Type B pancreatic cell (in vitro differentiated cells): ENCODE measurements at regions not wholly inside any gene's neighbourhood (a gene's known extent, or its start where the extent isn't known, plus 50 kb on each side); places are given as distances from the start of the nearest gene placed in this dataset.
"Not testable (repeated sequence)": the region's sequence is repeated elsewhere in the genome, so short reads cannot be mapped to it uniquely, and the experiment has no call there.

Experiments
- DNase-seq: peaks from one replicate; pipeline ENCODE4 v3.0.0; 2021; ENCODE audit warnings: mixed read lengths; ENCODE audit not compliant: unreplicated experiment; ENCODE audit errors: extremely low spot score
- H3K27ac Mint-ChIP-seq: 2 replicates; pipeline ENCODE4 v1.8.0; 2021; ENCODE audit warnings: mild to moderate bottlenecking, mixed read lengths
- H3K27me3 Mint-ChIP-seq: 2 replicates; pipeline ENCODE4 v1.8.0; 2021; ENCODE audit warnings: mixed read lengths
- H3K36me3 Mint-ChIP-seq: 2 replicates; pipeline ENCODE4 v1.8.0; 2021; ENCODE audit warnings: mixed read lengths
- H3K4me1 Mint-ChIP-seq: one replicate; pipeline ENCODE4 v1.8.0; 2021; ENCODE audit warnings: mixed read lengths; ENCODE audit not compliant: unreplicated experiment
- H3K4me3 Mint-ChIP-seq: 2 replicates; pipeline ENCODE4 v1.8.0; 2021; ENCODE audit warnings: mild to moderate bottlenecking, mixed read lengths
- H3K9me3 Mint-ChIP-seq: 2 replicates; pipeline ENCODE4 v1.8.0; 2021; ENCODE audit warnings: mixed read lengths
- TF ChIP-seq, protein P1 (sequence below): fragments of 200-600 bp; sonication (generic); conservative IDR thresholded peaks from 2 replicates; pipeline ENCODE4 v1.5.0; 2021; ENCODE audit warnings: antibody characterized with exemption, mild to moderate bottlenecking

DNA sequence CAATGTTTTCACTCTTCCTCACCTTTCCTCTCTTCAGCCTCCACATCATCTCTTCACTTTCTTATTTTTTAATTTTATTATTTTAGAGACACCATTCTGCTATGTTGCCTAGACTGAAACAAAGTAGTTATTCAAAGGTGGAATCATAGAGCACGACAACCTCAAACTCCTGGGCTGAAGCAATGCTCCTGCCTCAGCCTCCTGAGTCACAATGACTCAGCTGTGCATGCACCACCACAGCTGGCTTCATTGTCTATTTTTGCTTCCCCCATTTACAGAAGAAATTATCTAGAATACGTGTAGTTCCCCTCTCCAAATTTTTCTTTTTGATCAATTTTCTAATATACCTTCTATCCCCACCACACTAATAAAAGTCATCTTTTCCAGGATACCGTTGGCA is 911.5 kb upstream of the SOX11 start:
- Mint-ChIP-seq H3K27me3 (no peaks in the 10 kb centered on the region), H3K4me3 (no peak overlapping the region), H3K27ac (no peak overlapping the region), H3K36me3 (no peaks in the 10 kb centered on the region), H3K4me1 (no peaks in the 10 kb centered on the region), H3K9me3 (peaks cover 10% of the 10 kb centered on the region)
- DNase-seq = no peak
- TF ChIP-seq, protein P1, sequence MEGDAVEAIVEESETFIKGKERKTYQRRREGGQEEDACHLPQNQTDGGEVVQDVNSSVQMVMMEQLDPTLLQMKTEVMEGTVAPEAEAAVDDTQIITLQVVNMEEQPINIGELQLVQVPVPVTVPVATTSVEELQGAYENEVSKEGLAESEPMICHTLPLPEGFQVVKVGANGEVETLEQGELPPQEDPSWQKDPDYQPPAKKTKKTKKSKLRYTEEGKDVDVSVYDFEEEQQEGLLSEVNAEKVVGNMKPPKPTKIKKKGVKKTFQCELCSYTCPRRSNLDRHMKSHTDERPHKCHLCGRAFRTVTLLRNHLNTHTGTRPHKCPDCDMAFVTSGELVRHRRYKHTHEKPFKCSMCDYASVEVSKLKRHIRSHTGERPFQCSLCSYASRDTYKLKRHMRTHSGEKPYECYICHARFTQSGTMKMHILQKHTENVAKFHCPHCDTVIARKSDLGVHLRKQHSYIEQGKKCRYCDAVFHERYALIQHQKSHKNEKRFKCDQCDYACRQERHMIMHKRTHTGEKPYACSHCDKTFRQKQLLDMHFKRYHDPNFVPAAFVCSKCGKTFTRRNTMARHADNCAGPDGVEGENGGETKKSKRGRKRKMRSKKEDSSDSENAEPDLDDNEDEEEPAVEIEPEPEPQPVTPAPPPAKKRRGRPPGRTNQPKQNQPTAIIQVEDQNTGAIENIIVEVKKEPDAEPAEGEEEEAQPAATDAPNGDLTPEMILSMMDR = no peak

DNA sequence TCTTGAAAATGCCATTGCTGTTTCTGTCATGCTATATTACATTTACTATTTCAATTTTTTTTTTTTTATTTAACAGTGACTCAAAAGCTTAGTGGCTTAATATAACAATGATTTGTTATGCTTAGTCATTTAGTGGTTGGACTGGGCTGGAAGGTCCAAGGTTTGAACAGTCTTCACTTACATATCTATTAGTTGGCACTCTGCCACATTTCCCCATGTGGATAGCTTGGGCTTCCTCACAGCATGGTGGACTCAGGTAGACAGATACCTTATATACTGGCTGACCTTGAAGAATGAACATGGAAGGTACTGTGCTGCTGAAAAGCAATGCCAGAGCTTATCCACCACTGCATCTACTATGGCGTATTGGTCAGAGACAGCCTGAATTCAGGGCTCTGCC is 909.5 kb upstream of the SOX11 start:
- no peaks in the 10 kb centered on the region for H3K36me3 Mint-ChIP-seq
- no peak for DNase-seq
- H3K27ac Mint-ChIP-seq = no peak overlapping the region

DNA sequence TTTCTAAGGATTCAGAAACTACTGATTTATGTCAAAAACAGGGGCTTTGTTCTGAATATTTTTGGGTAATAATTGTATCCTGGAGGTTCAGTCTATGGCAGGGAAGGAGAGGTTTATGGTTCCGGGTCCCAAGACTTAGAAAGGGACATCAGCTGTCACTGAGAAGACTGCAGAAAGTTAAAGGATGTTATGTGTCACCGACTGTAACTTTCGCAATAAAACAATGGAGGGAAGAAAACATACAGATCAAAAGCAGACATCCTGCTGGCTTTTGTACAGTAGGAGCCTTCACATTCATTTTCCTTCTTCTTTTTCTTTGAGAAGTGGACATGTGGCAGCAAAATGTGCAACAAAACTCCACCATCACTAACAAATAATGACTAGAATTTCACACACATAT is 900.7 kb upstream of the SOX11 start:
- H3K4me1 Mint-ChIP-seq = peaks cover 12% of the 10 kb centered on the region
- no peaks in the 10 kb centered on the region for H3K36me3 Mint-ChIP-seq
- no peak overlapping the region for H3K27ac Mint-ChIP-seq
- no peak overlapping the region for H3K4me3 Mint-ChIP-seq
- H3K9me3 Mint-ChIP-seq = peaks cover 13% of the 10 kb centered on the region
- H3K27me3 Mint-ChIP-seq = no peaks in the 10 kb centered on the region
- no peak for DNase-seq
- TF ChIP-seq, protein P1 = no peak

More for the DNA sequence above, 909.5 kb upstream of the SOX11 start:
- TF ChIP-seq, protein P1 = no peak
- Mint-ChIP-seq H3K4me1 (no peaks in the 10 kb centered on the region), H3K4me3 (no peak overlapping the region), H3K9me3 (peaks cover 19% of the 10 kb centered on the region), H3K27me3 (no peaks in the 10 kb centered on the region)

DNA sequence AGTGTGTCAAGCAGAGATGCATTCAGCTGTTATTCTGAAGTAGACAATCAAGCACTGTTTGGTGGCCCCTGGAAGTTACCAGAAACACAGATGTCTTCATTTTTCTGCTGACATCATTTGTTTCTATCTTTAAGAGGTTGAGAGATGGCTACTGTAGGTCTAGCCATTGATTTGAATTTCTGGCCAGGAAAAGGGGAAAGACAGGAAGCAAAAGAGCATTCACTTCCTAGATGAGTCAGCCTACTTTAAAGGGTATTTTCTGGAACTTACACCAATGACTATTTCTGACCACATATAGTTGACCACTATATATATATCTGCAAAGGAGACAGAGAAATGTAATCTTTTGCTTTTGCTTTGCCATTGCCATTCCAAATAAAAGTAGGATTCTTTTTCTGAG is 900.1 kb upstream of the SOX11 start:
- Mint-ChIP-seq H3K36me3 (no peaks in the 10 kb centered on the region), H3K27me3 (no peaks in the 10 kb centered on the region), H3K27ac (no peak overlapping the region), H3K4me1 (peaks cover 12% of the 10 kb centered on the region), H3K9me3 (peaks cover 9% of the 10 kb centered on the region), H3K4me3 (no peak overlapping the region)
- DNase-seq = no peak
- TF ChIP-seq, protein P1 = no peak

DNA sequence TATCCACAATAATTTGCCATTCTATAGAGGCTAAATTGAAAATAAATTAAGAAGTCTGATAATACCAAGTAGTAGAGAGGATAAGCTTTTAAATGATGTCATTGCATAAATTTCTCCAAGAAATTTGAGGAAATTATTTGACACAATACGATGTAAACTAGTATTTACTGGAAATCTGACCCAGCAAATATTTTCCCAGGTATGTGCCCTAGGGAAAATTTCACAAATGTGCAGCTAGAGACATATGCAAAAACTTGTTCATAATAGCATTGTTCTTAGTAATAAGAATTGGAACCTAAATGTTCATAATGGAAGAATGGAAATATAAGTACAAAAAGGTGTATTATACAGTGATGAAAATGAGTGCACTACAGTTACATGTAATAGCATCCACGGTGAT is 888.8 kb upstream of the SOX11 start:
- H3K4me3 Mint-ChIP-seq = no peak overlapping the region
- no peak overlapping the region for H3K27ac Mint-ChIP-seq
- DNase-seq = no peak
- H3K36me3 Mint-ChIP-seq = no peaks in the 10 kb centered on the region
- peaks cover 5% of the 10 kb centered on the region for H3K9me3 Mint-ChIP-seq
- no peaks in the 10 kb centered on the region for H3K4me1 Mint-ChIP-seq
- TF ChIP-seq, protein P1 = no peak
- H3K27me3 Mint-ChIP-seq = no peaks in the 10 kb centered on the region

DNA sequence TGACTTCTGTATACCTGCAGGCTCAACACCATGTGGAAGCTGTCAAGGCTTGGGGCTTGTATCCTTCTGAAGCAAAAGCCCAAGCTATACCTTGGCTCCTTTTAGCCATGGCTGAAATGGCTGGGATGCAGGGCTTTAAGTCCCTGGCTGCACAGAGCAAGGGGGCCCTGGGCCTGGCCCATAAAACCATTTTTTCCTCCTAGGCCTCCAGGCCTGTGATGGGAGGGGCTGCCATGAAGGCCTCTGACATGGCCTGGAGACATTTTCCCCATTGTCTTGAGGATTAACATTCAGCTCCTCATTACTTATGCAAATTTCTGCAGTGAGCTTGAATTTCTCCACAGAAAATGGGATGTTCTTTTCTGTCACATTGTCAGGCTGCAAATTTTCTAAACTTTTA is 878.0 kb upstream of the SOX11 start:
- H3K27me3 Mint-ChIP-seq, H3K4me1 Mint-ChIP-seq, H3K27ac Mint-ChIP-seq, DNase-seq, H3K36me3 Mint-ChIP-seq, H3K4me3 Mint-ChIP-seq: not testable (repeated sequence)
- H3K9me3 Mint-ChIP-seq = peaks cover 11% of the 10 kb centered on the region
